ENCODE measurements at regions not wholly inside any gene's neighbourhood (a gene's known extent, or its start where the extent isn't known, plus 50 kb on each side); places are given as distances from the start of the nearest gene placed in this dataset.

- no peak for DNase-seq
Observed at GRCh38 chr4:35649011-35649410, 595.3 kb downstream of the ARAP2 start.

- no peak for DNase-seq
Observed at GRCh38 chr4:35649778-35650177, 594.5 kb downstream of the ARAP2 start.

GRCh38 chr4:35652197-35652596 lies 592.1 kb downstream of the ARAP2 start:
- no peak for DNase-seq

- no peak for DNase-seq
Observed at GRCh38 chr4:35653451-35653850, 590.9 kb downstream of the ARAP2 start.

GRCh38 chr4:35673137-35673536 lies 571.2 kb downstream of the ARAP2 start:
- no peak for DNase-seq

- DNase-seq: no peak
Observed at GRCh38 chr4:35684755-35685154, 559.6 kb downstream of the ARAP2 start.

GRCh38 chr4:35689870-35690269 lies 554.4 kb downstream of the ARAP2 start:
- no peak for DNase-seq

GRCh38 chr4:35690271-35690670 lies 554.0 kb downstream of the ARAP2 start:
- no peak for DNase-seq

- no peak for DNase-seq
Observed at GRCh38 chr4:35695003-35695402, 549.3 kb downstream of the ARAP2 start.

GRCh38 chr4:35695421-35695820 lies 548.9 kb downstream of the ARAP2 start:
- DNase-seq: no peak

- DNase-seq: no peak
Observed at GRCh38 chr4:35697210-35697736, 547.0 kb downstream of the ARAP2 start.

- no peak for DNase-seq
Observed at GRCh38 chr4:35700663-35701062, 543.7 kb downstream of the ARAP2 start.

- DNase-seq: no peak
Observed at GRCh38 chr4:35709080-35709479, 535.2 kb downstream of the ARAP2 start.

- DNase-seq: no peak
Observed at GRCh38 chr4:35710343-35710742, 534.0 kb downstream of the ARAP2 start.

GRCh38 chr4:35711127-35711526 lies 533.2 kb downstream of the ARAP2 start:
- DNase-seq: no peak

GRCh38 chr4:35723973-35724372 lies 520.3 kb downstream of the ARAP2 start:
- no peak for DNase-seq

GRCh38 chr4:35725131-35725530 lies 519.2 kb downstream of the ARAP2 start:
- DNase-seq: no peak

- no peak for DNase-seq
Observed at GRCh38 chr4:35730414-35730813, 513.9 kb downstream of the ARAP2 start.

GRCh38 chr4:35734381-35735098 lies 509.8 kb downstream of the ARAP2 start:
- DNase-seq: no peak

- no peak for DNase-seq
Observed at GRCh38 chr4:35739308-35739707, 505.0 kb downstream of the ARAP2 start.

GRCh38 chr4:35754047-35754446 lies 490.3 kb downstream of the ARAP2 start:
- no peak for DNase-seq

- DNase-seq: no peak
Observed at GRCh38 chr4:35757836-35758235, 486.5 kb downstream of the ARAP2 start.

- no peak for DNase-seq
Observed at GRCh38 chr4:35760807-35761206, 483.5 kb downstream of the ARAP2 start.

- no peak for DNase-seq
Observed at GRCh38 chr4:35771571-35771970, 472.7 kb downstream of the ARAP2 start.

GRCh38 chr4:35772291-35772690 lies 472.0 kb downstream of the ARAP2 start:
- no peak for DNase-seq
